ENCODE measurements at regions not wholly inside any gene's neighbourhood (a gene's known extent, or its start where the extent isn't known, plus 50 kb on each side); places are given as distances from the start of the nearest gene placed in this dataset.

- no peak for TF ChIP-seq CTCF (IDR thresholded peaks at IDR 0.05; ENCODE audit: low read depth, low read length, poor library complexity, severe bottlenecking)
- no peak for TF ChIP-seq EZH2phosphoT487 (IDR thresholded peaks at IDR 0.05; ENCODE audit: borderline replicate concordance, low read length)
These were observed 119.1 kb upstream of the IRX6 start for GRCh38 chr16:55204923-55205322.

All from DOHH2 (cell line).